HG02763 (cell line): ENCODE measurements at regions not wholly inside any gene's neighbourhood (a gene's known extent, or its start where the extent isn't known, plus 50 kb on each side); places are given as distances from the start of the nearest gene placed in this dataset.

Source experiments
- ATAC-seq: cut with Tn5 transposase; IDR thresholded peaks from one replicate; pipeline ENCODE4 v1.9.1; 2021; ENCODE audit warnings: mild to moderate bottlenecking, moderate library complexity; ENCODE audit not compliant: unreplicated experiment

GRCh38 chr16:18060351-18060750, 276.2 kb downstream of the NPIPA8 start:
- ATAC-seq, result no peak

DNA sequence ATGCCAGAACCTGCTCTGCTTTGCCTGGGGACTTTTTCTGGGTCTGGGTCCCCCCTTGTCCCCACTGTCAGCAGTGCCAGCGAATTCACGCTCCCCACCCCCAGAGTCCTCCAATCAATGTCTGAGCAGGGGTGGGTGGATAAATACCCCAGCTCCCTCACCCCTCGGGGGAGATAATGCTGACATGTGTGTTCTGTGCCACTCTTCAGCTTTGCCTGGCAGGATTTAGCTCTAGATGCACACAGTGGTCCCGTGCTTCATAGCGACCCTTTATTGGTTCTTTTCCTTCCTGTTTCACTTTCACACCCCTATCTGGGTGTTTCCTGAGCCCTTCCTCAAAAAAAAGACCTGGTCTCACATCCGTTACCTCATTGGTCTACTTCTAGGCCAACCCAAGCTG, 277.0 kb downstream of the NPIPA8 start:
- no peak for ATAC-seq

DNA sequence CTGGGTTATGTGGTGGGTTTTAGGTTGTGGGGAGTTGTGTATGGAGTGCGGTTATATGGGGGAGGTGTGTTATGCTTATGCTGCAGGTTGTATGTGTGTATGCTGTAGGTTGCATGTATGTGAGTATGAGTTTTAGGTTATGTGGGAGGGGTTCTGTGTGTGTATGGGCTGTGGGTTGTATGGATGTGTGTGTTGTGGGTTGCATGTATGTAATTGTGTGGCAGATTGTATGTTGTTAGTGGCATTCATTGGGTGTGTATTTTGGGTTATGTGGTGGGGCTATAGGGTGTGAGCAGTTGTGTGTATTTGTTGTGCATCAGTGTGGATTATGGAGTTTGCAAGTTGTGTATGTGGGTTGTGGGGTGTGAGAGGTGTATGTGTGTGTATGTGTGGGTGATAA, 277.4 kb downstream of the NPIPA8 start:
- no peak for ATAC-seq

GRCh38 chr16:18055411-18055916, 281.1 kb downstream of the NPIPA8 start:
- ATAC-seq, result no peak

- no peak for ATAC-seq
Measured at GRCh38 chr16:18050777-18051176, 285.8 kb downstream of the NPIPA8 start.

DNA sequence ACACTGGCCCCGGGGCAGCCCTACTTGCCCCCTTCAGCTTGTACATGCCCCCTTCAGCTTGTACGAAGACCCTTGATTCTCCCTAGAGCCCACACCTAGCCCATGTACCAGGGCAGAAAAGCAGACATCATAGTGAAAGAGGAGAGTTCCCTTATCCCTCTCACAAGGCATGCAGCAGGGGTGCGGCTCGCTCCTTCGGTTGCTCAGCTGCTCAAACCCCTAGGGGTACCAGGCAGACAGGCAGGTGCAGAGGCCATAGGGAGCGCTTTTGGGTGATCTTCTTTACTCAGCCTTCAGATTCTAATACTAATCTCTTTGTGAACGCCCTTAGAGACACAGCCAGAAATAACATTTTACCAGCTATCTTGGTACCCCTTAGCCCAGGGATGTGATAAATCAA, 286.3 kb downstream of the NPIPA8 start:
- ATAC-seq, result no peak

GRCh38 chr16:18049547-18050133, 286.9 kb downstream of the NPIPA8 start:
- no peak for ATAC-seq

GRCh38 chr16:18048853-18049546, 287.5 kb downstream of the NPIPA8 start:
- ATAC-seq, result no peak

GRCh38 chr16:18047761-18048160, 288.8 kb downstream of the NPIPA8 start:
- ATAC-seq, result no peak

DNA sequence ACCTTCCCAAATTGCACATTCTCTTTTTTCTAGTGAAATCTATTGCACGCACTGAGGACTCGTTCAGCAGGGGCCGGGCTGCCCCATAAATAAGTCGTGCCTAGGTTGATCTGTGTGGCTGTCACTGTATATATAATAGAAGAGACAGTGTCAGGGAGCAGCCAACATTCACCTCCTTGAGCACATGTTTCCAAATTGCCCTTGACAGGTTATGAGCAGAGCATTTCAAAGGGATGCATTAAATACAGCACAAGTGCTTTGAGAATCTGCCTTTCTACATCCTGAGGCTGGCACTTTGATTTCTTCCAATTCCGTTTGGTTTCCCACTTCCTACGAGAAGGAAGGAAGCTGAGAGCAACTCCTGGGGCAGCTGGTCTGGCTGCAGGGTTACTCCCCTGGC, 291.2 kb downstream of the NPIPA8 start:
- ATAC-seq, result no peak

DNA sequence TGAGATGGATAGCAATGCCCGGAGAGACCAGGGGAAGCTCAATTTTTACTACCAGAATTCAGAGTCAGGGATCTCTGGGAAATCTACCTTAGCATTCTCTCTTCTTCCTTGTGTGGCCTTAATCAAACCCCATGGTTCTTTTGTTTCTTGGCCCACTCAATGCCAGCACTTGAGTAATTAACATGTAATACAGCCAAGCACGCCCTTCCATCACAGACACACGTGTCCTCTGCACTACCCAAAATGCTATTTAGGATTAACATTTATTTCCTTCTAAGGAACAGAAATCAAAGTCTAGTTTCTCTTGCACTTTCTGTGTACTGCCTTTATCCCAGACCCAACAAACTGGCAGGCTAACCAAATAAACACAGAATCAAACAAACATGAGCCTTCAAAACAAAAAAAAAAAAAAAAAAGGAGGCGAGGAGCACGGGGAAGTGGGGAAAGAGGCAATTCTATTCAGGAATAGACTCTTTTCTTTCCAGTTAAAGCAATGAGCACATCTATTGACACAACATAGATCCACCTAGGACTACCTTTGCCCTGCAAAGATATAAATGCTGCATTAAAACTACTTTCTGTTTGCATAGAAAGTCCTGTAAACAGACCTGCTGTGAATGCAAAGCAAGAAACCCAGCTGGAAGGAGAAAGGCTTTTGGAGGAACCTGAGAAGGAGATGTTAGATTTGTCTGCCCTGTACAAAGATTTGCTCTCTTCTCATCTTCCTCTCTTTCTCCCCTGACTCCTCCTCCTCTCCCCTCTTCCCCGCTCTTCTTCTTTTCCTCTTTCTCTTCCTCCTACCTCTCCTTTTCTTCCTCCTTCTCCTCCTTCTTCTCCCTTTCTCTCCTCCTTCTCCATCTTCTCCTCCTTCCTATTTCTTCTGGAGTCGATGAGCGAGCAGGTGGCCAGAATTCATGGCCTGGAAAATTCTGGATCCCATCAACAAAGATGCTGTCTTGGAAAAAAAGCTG, 294.4 kb downstream of the NPIPA8 start:
- no peak for ATAC-seq

GRCh38 chr16:18039931-18040330, 296.6 kb downstream of the NPIPA8 start:
- no peak for ATAC-seq

DNA sequence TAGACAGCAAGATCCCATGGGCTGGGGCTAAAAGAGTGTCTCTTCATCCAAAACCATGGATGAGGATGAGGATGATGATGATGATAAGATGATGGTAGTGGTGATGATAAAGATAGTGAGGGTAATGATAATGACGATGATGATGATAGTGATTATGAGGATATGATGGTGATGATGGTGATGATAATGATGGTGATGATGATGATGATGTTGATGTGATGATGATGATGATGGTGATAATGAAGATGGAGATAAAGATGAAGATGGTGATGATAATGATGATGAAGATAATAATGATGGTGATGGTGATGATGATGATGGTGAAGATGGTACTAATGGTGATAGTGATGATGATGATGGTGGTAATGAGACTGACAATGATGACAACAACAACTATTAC, 299.5 kb downstream of the NPIPA8 start:
- no peak for ATAC-seq

DNA sequence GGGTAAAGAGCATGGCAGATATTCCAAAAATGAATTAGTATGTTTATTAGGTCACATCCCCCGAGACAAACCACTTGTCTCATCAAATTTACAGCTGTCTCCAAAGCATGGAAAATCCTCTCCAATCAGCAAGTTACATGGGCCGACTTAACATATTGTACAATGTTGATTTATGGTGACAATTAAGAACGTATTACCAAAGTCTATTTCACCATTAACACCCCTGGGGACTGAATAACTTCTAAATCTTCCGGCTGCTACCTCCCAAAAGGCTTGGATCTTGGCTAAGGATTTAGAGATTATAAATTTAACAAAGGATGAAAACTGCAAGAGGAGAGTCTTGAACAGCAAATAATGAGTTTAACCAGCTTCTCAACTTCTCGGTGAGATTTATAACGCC, 311.9 kb downstream of the NPIPA8 start:
- no peak for ATAC-seq

GRCh38 chr16:18018376-18018775, 318.2 kb downstream of the NPIPA8 start:
- no peak for ATAC-seq

- no peak for ATAC-seq
Measured at GRCh38 chr16:18013863-18014262, 322.7 kb downstream of the NPIPA8 start.

DNA sequence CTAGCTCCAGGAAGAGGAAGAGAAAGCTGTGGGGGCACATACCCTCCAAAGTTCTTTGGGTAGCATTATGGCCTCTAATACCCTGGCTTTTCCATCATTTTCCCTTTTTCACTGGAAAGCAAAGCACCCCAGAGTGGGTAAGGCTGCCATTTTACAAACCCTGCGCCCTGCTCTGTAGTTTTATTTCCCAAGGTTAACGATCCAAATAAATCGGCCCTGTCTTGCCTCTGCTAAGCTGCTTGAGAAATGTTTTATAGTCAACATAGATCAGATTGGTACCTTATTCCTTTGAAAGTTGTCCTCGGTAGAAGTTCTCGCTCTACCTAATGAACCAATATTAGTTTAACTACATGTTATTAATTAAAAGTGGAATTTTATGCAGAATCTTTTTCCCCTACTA, 328.2 kb downstream of the NPIPA8 start:
- ATAC-seq, result no peak

DNA sequence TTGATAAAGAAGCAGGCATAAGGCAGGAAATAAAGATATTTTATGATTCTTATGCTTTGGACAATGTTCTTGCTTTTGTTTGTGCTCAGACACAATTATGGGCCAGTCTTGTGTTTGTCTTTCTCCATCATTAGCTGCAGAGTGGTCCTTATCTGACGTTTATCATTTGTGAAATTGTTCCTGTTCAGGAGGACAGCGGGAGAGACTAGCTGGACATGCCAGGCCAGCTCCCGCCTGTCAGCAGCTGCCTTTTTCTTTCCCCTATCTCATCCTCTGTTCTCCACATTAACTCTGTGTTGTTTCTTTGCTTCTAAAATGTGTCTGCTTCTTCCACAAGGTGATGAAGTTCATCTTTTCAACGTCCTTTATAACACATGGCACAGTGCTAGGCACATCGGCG, 333.5 kb downstream of the NPIPA8 start:
- no peak for ATAC-seq

DNA sequence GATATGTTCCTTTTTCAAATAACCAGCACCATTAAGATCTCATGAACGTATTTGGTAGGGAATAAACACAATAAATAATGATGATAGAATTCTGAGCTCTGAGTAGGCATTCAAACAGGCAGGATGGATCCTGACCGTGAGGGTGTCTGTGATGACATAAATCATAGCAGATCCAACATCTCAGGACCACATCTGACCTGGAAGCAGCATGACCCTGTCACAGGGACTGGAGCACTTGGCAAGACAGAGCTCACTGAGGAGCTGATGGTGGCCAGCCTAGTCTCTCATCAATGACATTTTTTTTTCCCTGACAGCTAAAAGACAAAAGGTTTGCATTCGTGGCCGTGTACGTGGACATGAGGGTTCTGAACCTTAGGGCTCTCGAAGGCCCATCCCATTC, 337.5 kb downstream of the NPIPA8 start:
- ATAC-seq, result no peak

DNA sequence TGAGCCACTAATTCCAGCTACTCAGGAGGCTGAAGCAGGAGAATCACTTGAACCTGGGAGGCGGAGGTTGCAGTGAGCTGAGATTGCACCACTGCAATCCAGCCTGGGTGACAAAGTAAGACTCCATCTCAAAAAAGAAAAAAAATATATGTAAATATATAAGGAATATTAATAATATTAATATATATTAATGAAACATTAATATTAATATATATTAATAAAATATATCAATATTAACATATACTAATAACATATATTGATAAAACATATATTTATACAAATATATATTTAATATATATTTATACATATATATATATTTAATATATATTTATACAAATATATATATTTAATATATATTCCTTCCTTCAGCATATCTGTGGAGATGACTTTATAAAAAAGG, 338.0 kb downstream of the NPIPA8 start:
- ATAC-seq, result no peak

GRCh38 chr16:17994027-17994426, 342.5 kb downstream of the NPIPA8 start:
- no peak for ATAC-seq

- ATAC-seq, result no peak
Measured at GRCh38 chr16:17992416-17992815, 344.1 kb downstream of the NPIPA8 start.
